Ascending aorta (tissue), 2 donors: ENCODE measurements at regions not wholly inside any gene's neighbourhood (a gene's known extent, or its start where the extent isn't known, plus 50 kb on each side); places are given as distances from the start of the nearest gene placed in this dataset.

Experiments used
- DNase-seq, 2 donors: peaks; one replicate each; pipeline ENCODE4 v3.0.0-alpha.2; 2019; ENCODE audit warnings: low spot score in 2 of 2
- H3K27ac ChIP-seq, 2 donors: fragments of 200-600 bp; sonication (generic); one replicate each; pipeline ENCODE4 v1.5.1; 2016 to 2017; ENCODE audit warnings: mild to moderate bottlenecking in 1 of 2
- H3K27me3 ChIP-seq: fragments of 200-600 bp; sonication (generic); one replicate; pipeline ENCODE4 v1.5.1; 2017
- H3K36me3 ChIP-seq, 2 donors: fragments of 200-600 bp; sonication (generic); one replicate each; pipeline ENCODE4 v1.5.1; 2016
- H3K4me1 ChIP-seq, 2 donors: fragments of 200-600 bp; sonication (generic); one replicate each; pipeline ENCODE4 v1.5.1; 2016 to 2017; ENCODE audit warnings: mild to moderate bottlenecking in 1 of 2
- H3K4me3 ChIP-seq, 2 donors: fragments of 200-600 bp; sonication (generic); one replicate each; pipeline ENCODE4 v1.5.1; 2016 to 2017; ENCODE audit warnings: mild to moderate bottlenecking in 1 of 2
- H3K9me3 ChIP-seq, 2 donors: fragments of 200-600 bp; sonication (generic); one replicate each; pipeline ENCODE4 v1.5.1; 2016
- CTCF ChIP-seq, 3 experiments: fragments of 200-600 bp in 2 of 3; fragments of 450-650 bp in 1 of 3; sonication (generic) in 2 of 3; IDR thresholded peaks; one replicate each; pipeline ENCODE4 v1.5.1; 2016 to 2019; ENCODE audit warnings: antibody characterized with exemption in 3 of 3, mild to moderate bottlenecking in 1 of 3, moderate library complexity in 1 of 3
- intact Hi-C: fragments of 100-400 bp; cut with DNase I; formaldehyde crosslinking; loops from one replicate; pipeline ENCODE4 v1.15.1; 2023

- no peak for TF ChIP-seq CTCF (IDR thresholded peaks at IDR 0.05)
- Histone ChIP-seq H3K27me3 (no peaks in the 10 kb centered on the region), H3K9me3 (no peaks in the 10 kb centered on the region), H3K4me1 (no peaks in the 10 kb centered on the region), H3K4me3 (no peak overlapping the region), H3K27ac (no peak overlapping the region), H3K36me3 (no peaks in the 10 kb centered on the region)
- no peak for DNase-seq
- intact Hi-C loops: no loop called here
These were observed 112.9 kb upstream of the NOCT start for GRCh38 chr4:138902705-138903104.

- no peak overlapping the region for H3K4me3 ChIP-seq
- no peak overlapping the region for H3K27ac ChIP-seq
- H3K36me3 ChIP-seq: no peaks in the 10 kb centered on the region
- no peak for TF ChIP-seq CTCF (IDR thresholded peaks at IDR 0.05)
- H3K27me3 ChIP-seq: no peaks in the 10 kb centered on the region
- intact Hi-C loops: no loop called here
- no peaks in the 10 kb centered on the region for H3K4me1 ChIP-seq
- H3K9me3 ChIP-seq: no peaks in the 10 kb centered on the region
- DNase-seq: no peak
These were observed 114.4 kb upstream of the NOCT start for GRCh38 chr4:138901177-138901576.

GRCh38 chr4:138899999-138900398 is 115.6 kb upstream of the NOCT start:
- Histone ChIP-seq H3K9me3 (no peaks in the 10 kb centered on the region), H3K27ac (no peak overlapping the region), H3K27me3 (no peaks in the 10 kb centered on the region), H3K4me1 (no peaks in the 10 kb centered on the region), H3K4me3 (no peak overlapping the region), H3K36me3 (no peaks in the 10 kb centered on the region)
- intact Hi-C loops: no loop called here
- TF ChIP-seq CTCF (IDR thresholded peaks at IDR 0.05): no peak
- no peak for DNase-seq

GRCh38 chr4:138898282-138898681 is 117.3 kb upstream of the NOCT start:
- no peaks in the 10 kb centered on the region for H3K4me1 ChIP-seq
- H3K9me3 ChIP-seq: no peaks in the 10 kb centered on the region
- no peak overlapping the region for H3K4me3 ChIP-seq
- no peak for TF ChIP-seq CTCF (IDR thresholded peaks at IDR 0.05)
- no peaks in the 10 kb centered on the region for H3K36me3 ChIP-seq
- H3K27ac ChIP-seq: no peak overlapping the region
- H3K27me3 ChIP-seq: no peaks in the 10 kb centered on the region
- DNase-seq: no peak
- intact Hi-C loops: no loop called here

- Histone ChIP-seq H3K36me3 (no peaks in the 10 kb centered on the region), H3K27me3 (no peaks in the 10 kb centered on the region), H3K4me1 (no peaks in the 10 kb centered on the region), H3K4me3 (no peak overlapping the region), H3K27ac (no peak overlapping the region), H3K9me3 (no peaks in the 10 kb centered on the region)
- intact Hi-C loops: no loop called here
- DNase-seq: no peak
- TF ChIP-seq CTCF (IDR thresholded peaks at IDR 0.05): no peak
These were observed 117.8 kb upstream of the NOCT start for GRCh38 chr4:138897811-138898226.

GRCh38 chr4:138894709-138895108 is 120.9 kb upstream of the NOCT start:
- Histone ChIP-seq H3K36me3 (no peaks in the 10 kb centered on the region), H3K27me3 (no peaks in the 10 kb centered on the region), H3K9me3 (no peaks in the 10 kb centered on the region), H3K4me1 (no peaks in the 10 kb centered on the region), H3K27ac (no peak overlapping the region), H3K4me3 (no peak overlapping the region)
- no peak for TF ChIP-seq CTCF (IDR thresholded peaks at IDR 0.05)
- intact Hi-C loops: no loop called here
- DNase-seq: no peak
